Activated naive CD4-positive, alpha-beta T cell treated with anti-CD3 and anti-CD28 coated beads, Interleukin-2, amount 50 U/mL, for 24 hours (primary cell): ENCODE measurements at regions not wholly inside any gene's neighbourhood (a gene's known extent, or its start where the extent isn't known, plus 50 kb on each side); places are given as distances from the start of the nearest gene placed in this dataset.
"Not testable (repeated sequence)": the region's sequence is repeated elsewhere in the genome, so short reads cannot be mapped to it uniquely, and the experiment has no call there.

Experiments
- H3K27ac Mint-ChIP-seq: one replicate; pipeline ENCODE4 v1.8.0; 2021; ENCODE audit warnings: mild to moderate bottlenecking, mixed read lengths
- H3K27me3 Mint-ChIP-seq: one replicate; pipeline ENCODE4 v1.8.0; 2021; ENCODE audit warnings: mixed read lengths
- H3K36me3 Mint-ChIP-seq: one replicate; pipeline ENCODE4 v1.8.0; 2021; ENCODE audit warnings: mixed read lengths
- H3K4me1 Mint-ChIP-seq: one replicate; pipeline ENCODE4 v1.8.0; 2021; ENCODE audit warnings: mixed read lengths
- H3K4me3 Mint-ChIP-seq: one replicate; pipeline ENCODE4 v1.8.0; 2021; ENCODE audit warnings: mild to moderate bottlenecking, mixed read lengths
- H3K9me3 Mint-ChIP-seq: one replicate; pipeline ENCODE4 v1.8.0; 2021; ENCODE audit warnings: mixed read lengths

GRCh38 chr22:27105142-27106025 is 448.0 kb downstream of the MIAT start:
- H3K4me3 Mint-ChIP-seq = no peak overlapping the region
- H3K36me3 Mint-ChIP-seq = no peaks in the 10 kb centered on the region
- H3K4me1 Mint-ChIP-seq = no peaks in the 10 kb centered on the region
- H3K9me3 Mint-ChIP-seq = no peaks in the 10 kb centered on the region
- H3K27me3 Mint-ChIP-seq = peaks cover 16% of the 10 kb centered on the region
- H3K27ac Mint-ChIP-seq = no peak overlapping the region

- Mint-ChIP-seq H3K27ac (no peak overlapping the region), H3K4me3 (no peak overlapping the region), H3K27me3 (peaks cover 9% of the 10 kb centered on the region), H3K4me1 (no peaks in the 10 kb centered on the region), H3K36me3 (no peaks in the 10 kb centered on the region), H3K9me3 (no peaks in the 10 kb centered on the region)
Measured at GRCh38 chr22:27106985-27107384, 449.6 kb downstream of the MIAT start.

- Mint-ChIP-seq H3K36me3 (no peaks in the 10 kb centered on the region), H3K27me3 (peaks cover 9% of the 10 kb centered on the region)
Measured at GRCh38 chr22:27107386-27107785, 450.0 kb downstream of the MIAT start.

GRCh38 chr22:27107824-27108223 is 450.4 kb downstream of the MIAT start:
- Mint-ChIP-seq H3K27ac (no peak overlapping the region), H3K4me1 (no peaks in the 10 kb centered on the region), H3K27me3 (peaks cover 9% of the 10 kb centered on the region), H3K4me3 (no peak overlapping the region), H3K36me3 (no peaks in the 10 kb centered on the region), H3K9me3 (no peaks in the 10 kb centered on the region)

More at GRCh38 chr22:27107386-27107785, 450.0 kb downstream of the MIAT start:
- Mint-ChIP-seq H3K4me3 (no peak overlapping the region), H3K4me1 (no peaks in the 10 kb centered on the region), H3K9me3 (no peaks in the 10 kb centered on the region), H3K27ac (no peak overlapping the region)

GRCh38 chr22:27108425-27109114 is 451.2 kb downstream of the MIAT start:
- no peaks in the 10 kb centered on the region for H3K36me3 Mint-ChIP-seq
- H3K9me3 Mint-ChIP-seq = no peaks in the 10 kb centered on the region
- no peak overlapping the region for H3K4me3 Mint-ChIP-seq
- no peaks in the 10 kb centered on the region for H3K4me1 Mint-ChIP-seq
- no peak overlapping the region for H3K27ac Mint-ChIP-seq
- H3K27me3 Mint-ChIP-seq = peaks cover 9% of the 10 kb centered on the region

GRCh38 chr22:27109406-27109805 is 452.0 kb downstream of the MIAT start:
- not testable (repeated sequence) for H3K9me3 Mint-ChIP-seq, H3K27me3 Mint-ChIP-seq, H3K27ac Mint-ChIP-seq, H3K4me1 Mint-ChIP-seq, H3K4me3 Mint-ChIP-seq, H3K36me3 Mint-ChIP-seq

GRCh38 chr22:27110665-27111451 is 453.5 kb downstream of the MIAT start:
- no peak overlapping the region for H3K27ac Mint-ChIP-seq
- no peaks in the 10 kb centered on the region for H3K4me1 Mint-ChIP-seq
- H3K27me3 Mint-ChIP-seq = peaks cover 8% of the 10 kb centered on the region
- H3K4me3 Mint-ChIP-seq = no peak overlapping the region
- H3K9me3 Mint-ChIP-seq = no peaks in the 10 kb centered on the region
- H3K36me3 Mint-ChIP-seq = no peaks in the 10 kb centered on the region

- Mint-ChIP-seq H3K4me3 (no peak overlapping the region), H3K27me3 (peaks cover 8% of the 10 kb centered on the region), H3K9me3 (no peaks in the 10 kb centered on the region), H3K36me3 (no peaks in the 10 kb centered on the region), H3K4me1 (no peaks in the 10 kb centered on the region), H3K27ac (no peak overlapping the region)
Measured at GRCh38 chr22:27111796-27112672, 454.6 kb downstream of the MIAT start.

- Mint-ChIP-seq H3K4me3 (no peak overlapping the region), H3K27ac (no peak overlapping the region), H3K36me3 (no peaks in the 10 kb centered on the region), H3K27me3 (peaks cover 8% of the 10 kb centered on the region), H3K4me1 (no peaks in the 10 kb centered on the region), H3K9me3 (no peaks in the 10 kb centered on the region)
Measured at GRCh38 chr22:27113211-27113635, 455.8 kb downstream of the MIAT start.

GRCh38 chr22:27113641-27114040 is 456.3 kb downstream of the MIAT start:
- peaks cover 8% of the 10 kb centered on the region for H3K27me3 Mint-ChIP-seq
- no peaks in the 10 kb centered on the region for H3K36me3 Mint-ChIP-seq
- no peak overlapping the region for H3K27ac Mint-ChIP-seq
- H3K4me1 Mint-ChIP-seq = no peaks in the 10 kb centered on the region
- H3K9me3 Mint-ChIP-seq = no peaks in the 10 kb centered on the region
- H3K4me3 Mint-ChIP-seq = no peak overlapping the region

- Mint-ChIP-seq H3K9me3 (no peaks in the 10 kb centered on the region), H3K27me3 (peaks cover 7% of the 10 kb centered on the region), H3K4me1 (no peaks in the 10 kb centered on the region), H3K36me3 (no peaks in the 10 kb centered on the region), H3K4me3 (no peak overlapping the region), H3K27ac (no peak overlapping the region)
Measured at GRCh38 chr22:27114186-27114585, 456.8 kb downstream of the MIAT start.

- Mint-ChIP-seq H3K27me3 (peaks cover 5% of the 10 kb centered on the region), H3K27ac (no peak overlapping the region), H3K4me3 (no peak overlapping the region), H3K36me3 (no peaks in the 10 kb centered on the region), H3K4me1 (no peaks in the 10 kb centered on the region), H3K9me3 (no peaks in the 10 kb centered on the region)
Measured at GRCh38 chr22:27115410-27115809, 458.0 kb downstream of the MIAT start.

- H3K27me3 Mint-ChIP-seq = peaks cover 2% of the 10 kb centered on the region
- H3K9me3 Mint-ChIP-seq = no peaks in the 10 kb centered on the region
- H3K36me3 Mint-ChIP-seq = no peaks in the 10 kb centered on the region
- H3K4me3 Mint-ChIP-seq = no peak overlapping the region
- no peaks in the 10 kb centered on the region for H3K4me1 Mint-ChIP-seq
- H3K27ac Mint-ChIP-seq = no peak overlapping the region
Measured at GRCh38 chr22:27115816-27116256, 458.4 kb downstream of the MIAT start.

- Mint-ChIP-seq H3K4me3 (no peak overlapping the region), H3K4me1 (no peaks in the 10 kb centered on the region), H3K9me3 (no peaks in the 10 kb centered on the region), H3K27me3 (peaks cover 2% of the 10 kb centered on the region), H3K27ac (no peak overlapping the region), H3K36me3 (no peaks in the 10 kb centered on the region)
Measured at GRCh38 chr22:27116312-27117086, 459.1 kb downstream of the MIAT start.
